ENCODE measurements at regions not wholly inside any gene's neighbourhood (a gene's known extent, or its start where the extent isn't known, plus 50 kb on each side); places are given as distances from the start of the nearest gene placed in this dataset.

GRCh38 chr4:32778938-32779337, 2058.8 kb downstream of the PCDH7 start:
- TF ChIP-seq EZH2 (IDR thresholded peaks at IDR 0.05; ENCODE audit: insufficient read depth, poor library complexity, severe bottlenecking), result no peak
- TF ChIP-seq EZH2phosphoT487 (IDR thresholded peaks at IDR 0.05; ENCODE audit: insufficient read depth, low read depth), result no peak
